GM23338 (cell line): ENCODE measurements at regions not wholly inside any gene's neighbourhood (a gene's known extent, or its start where the extent isn't known, plus 50 kb on each side); places are given as distances from the start of the nearest gene placed in this dataset.

Source experiments
- ATAC-seq: fragments of 200-7000 bp; cut with Tn5 transposase; 3 replicates; pipeline ENCODE4 v1.9.1; 2020
- DNase-seq: peaks from one replicate; pipeline ENCODE4 v3.0.0-alpha.2; 2015; ENCODE audit warnings: low spot score
- H2AFZ ChIP-seq: fragments of 200-600 bp; sonication (generic); 2 replicates; pipeline ENCODE4 v1.8.0; 2016; ENCODE audit warnings: antibody characterized with exemption, mild to moderate bottlenecking, moderate library complexity
- H3F3A ChIP-seq: fragments of 200-600 bp; sonication (generic); replicated peaks from 2 replicates; pipeline ENCODE4 v1.8.0; 2017; ENCODE audit warnings: antibody characterized with exemption, mixed run types, low read depth
- H3K27ac ChIP-seq: fragments of 200-600 bp; sonication (generic); 2 replicates; pipeline ENCODE4 v1.6.1; 2016; ENCODE audit warnings: low read depth
- H3K27me3 ChIP-seq: fragments of 200-600 bp; sonication (generic); 2 replicates; pipeline ENCODE4 v1.8.0; 2016; ENCODE audit warnings: mild to moderate bottlenecking, mixed run types, moderate library complexity; ENCODE audit not compliant: insufficient read depth
- H3K36me3 ChIP-seq: fragments of 200-600 bp; sonication (generic); 2 replicates; pipeline ENCODE4 v1.8.0; 2016; ENCODE audit warnings: mild to moderate bottlenecking; ENCODE audit not compliant: insufficient read depth
- H3K4me1 ChIP-seq: fragments of 200-600 bp; sonication (generic); 2 replicates; pipeline ENCODE4 v1.8.0; 2016; ENCODE audit warnings: mild to moderate bottlenecking, moderate library complexity; ENCODE audit not compliant: insufficient read depth
- H3K4me2 ChIP-seq: fragments of 200-600 bp; sonication (generic); 2 replicates; pipeline ENCODE4 v1.7.1; 2017; ENCODE audit warnings: mixed run types
- H3K4me3 ChIP-seq: fragments of 200-600 bp; sonication (generic); 2 replicates; pipeline ENCODE4 v1.6.1; 2016; ENCODE audit warnings: mixed run types
- H3K79me2 ChIP-seq: fragments of 200-600 bp; sonication (generic); replicated peaks from 2 replicates; pipeline ENCODE4 v1.8.0; 2017; ENCODE audit warnings: mild to moderate bottlenecking; ENCODE audit not compliant: insufficient read depth
- H3K9me2 ChIP-seq: fragments of 200-600 bp; sonication (generic); 2 replicates; pipeline ENCODE4 v1.8.0; 2017; ENCODE audit not compliant: insufficient read depth
- H4K20me1 ChIP-seq: fragments of 200-600 bp; sonication (generic); replicated peaks from 2 replicates; pipeline ENCODE4 v1.8.0; 2017; ENCODE audit warnings: mild to moderate bottlenecking; ENCODE audit not compliant: insufficient read depth
- H3K27ac Mint-ChIP-seq: 2 replicates; pipeline ENCODE4 v1.8.0; 2020; ENCODE audit warnings: inconsistent platforms, mild to moderate bottlenecking, moderate library complexity, mixed read lengths
- H3K27me3 Mint-ChIP-seq: 3 replicates; pipeline ENCODE4 v1.8.0; 2022; ENCODE audit warnings: low read depth, mild to moderate bottlenecking, moderate library complexity, mixed read lengths, inconsistent platforms; ENCODE audit not compliant: insufficient read depth, poor library complexity
- H3K36me3 Mint-ChIP-seq: 3 replicates; pipeline ENCODE4 v1.8.0; 2021; ENCODE audit warnings: low read depth, mild to moderate bottlenecking, inconsistent platforms, moderate library complexity, mixed read lengths
- H3K4me1 Mint-ChIP-seq: 3 replicates; pipeline ENCODE4 v1.8.0; 2020; ENCODE audit warnings: mild to moderate bottlenecking, inconsistent platforms, mixed read lengths
- H3K4me3 Mint-ChIP-seq: 3 replicates; pipeline ENCODE4 v1.8.0; 2021; ENCODE audit warnings: moderate library complexity, mild to moderate bottlenecking, inconsistent platforms, mixed read lengths
- H3K9me3 Mint-ChIP-seq: 3 replicates; pipeline ENCODE4 v1.8.0; 2020; ENCODE audit warnings: moderate library complexity, mild to moderate bottlenecking, inconsistent platforms, mixed read lengths
- CREB1 ChIP-seq: fragments of 250-450 bp; sonication (Bioruptor Pico); IDR thresholded peaks from 2 replicates; pipeline ENCODE4 v1.5.0; 2020; ENCODE audit warnings: low read depth, mild to moderate bottlenecking, moderate library complexity
- CTCF ChIP-seq, 2 experiments: fragments of 200-600 bp in 1 of 2; sonication (generic) in 1 of 2; conservative IDR thresholded peaks; 2 replicates each; pipeline versions ENCODE4 v1.5.1 to v1.6.1; 2016 to 2017; ENCODE audit warnings: antibody characterized with exemption in 2 of 2, low read depth in 2 of 2, mild to moderate bottlenecking in 2 of 2, moderate library complexity in 1 of 2
- EZH2phosphoT487 ChIP-seq: fragments of 200-600 bp; sonication (generic); IDR thresholded peaks from one replicate; pipeline ENCODE4 v1.8.1; 2018; ENCODE audit warnings: antibody characterized with exemption; ENCODE audit not compliant: unreplicated experiment
- JUNB ChIP-seq: IDR thresholded peaks from one replicate; pipeline ENCODE4 v1.6.1; 2016; ENCODE audit warnings: antibody characterized with exemption; ENCODE audit not compliant: unreplicated experiment
- POLR2AphosphoS5 ChIP-seq: IDR thresholded peaks from 2 replicates; pipeline ENCODE4 v1.6.1; 2016; ENCODE audit warnings: antibody characterized with exemption, low read depth
- ZNF462 ChIP-seq: fragments of 250-450 bp; sonication (Bioruptor Pico); IDR thresholded peaks from 2 replicates; pipeline ENCODE4 v1.5.0; 2020; ENCODE audit warnings: mild to moderate bottlenecking, moderate library complexity
- TF ChIP-seq, protein P1 (sequence below): IDR thresholded peaks from 2 replicates; pipeline ENCODE4 v1.6.1; 2016; ENCODE audit warnings: antibody characterized with exemption

GRCh38 chr4:74642006-74642405 is 152.3 kb downstream of the BTC start:
- Histone ChIP-seq H3K79me2 (no peaks in the 10 kb centered on the region), H3K9me2 (no peaks in the 10 kb centered on the region), H3F3A (no peaks in the 10 kb centered on the region), H3K4me3 (no peak overlapping the region), H3K36me3 (no peaks in the 10 kb centered on the region), H2AFZ (no peak overlapping the region), H3K4me1 (no peaks in the 10 kb centered on the region), H4K20me1 (no peaks in the 10 kb centered on the region), H3K27me3 (no peaks in the 10 kb centered on the region), H3K27ac (no peak overlapping the region), H3K4me2 (no peak overlapping the region)
- ATAC-seq (no peak), DNase-seq (no peak)
- TF ChIP-seq, protein P1, sequence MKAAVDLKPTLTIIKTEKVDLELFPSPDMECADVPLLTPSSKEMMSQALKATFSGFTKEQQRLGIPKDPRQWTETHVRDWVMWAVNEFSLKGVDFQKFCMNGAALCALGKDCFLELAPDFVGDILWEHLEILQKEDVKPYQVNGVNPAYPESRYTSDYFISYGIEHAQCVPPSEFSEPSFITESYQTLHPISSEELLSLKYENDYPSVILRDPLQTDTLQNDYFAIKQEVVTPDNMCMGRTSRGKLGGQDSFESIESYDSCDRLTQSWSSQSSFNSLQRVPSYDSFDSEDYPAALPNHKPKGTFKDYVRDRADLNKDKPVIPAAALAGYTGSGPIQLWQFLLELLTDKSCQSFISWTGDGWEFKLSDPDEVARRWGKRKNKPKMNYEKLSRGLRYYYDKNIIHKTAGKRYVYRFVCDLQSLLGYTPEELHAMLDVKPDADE: no peak
- no peak for TF ChIP-seq JUNB
- no peak for TF ChIP-seq CTCF (conservative IDR thresholded peaks at IDR 0.05; ENCODE audit: low read depth in 2 of 2)
- no peak for TF ChIP-seq ZNF462 (CRISPR knock-in tag)
- no peak for TF ChIP-seq POLR2AphosphoS5
- TF ChIP-seq CREB1 (CRISPR knock-in tag): no peak
- TF ChIP-seq EZH2phosphoT487: no peak
- H3K27ac Mint-ChIP-seq: no peak overlapping the region
- no peaks in the 10 kb centered on the region for H3K27me3 Mint-ChIP-seq
- H3K4me1 Mint-ChIP-seq: no peaks in the 10 kb centered on the region
- no peaks in the 10 kb centered on the region for H3K36me3 Mint-ChIP-seq
- no peak overlapping the region for H3K4me3 Mint-ChIP-seq
- peaks cover 6% of the 10 kb centered on the region; the same call in 1 of the 3 replicates for H3K9me3 Mint-ChIP-seq
